ENCODE measurements at regions not wholly inside any gene's neighbourhood (a gene's known extent, or its start where the extent isn't known, plus 50 kb on each side); places are given as distances from the start of the nearest gene placed in this dataset.
"Not testable (repeated sequence)": the region's sequence is repeated elsewhere in the genome, so short reads cannot be mapped to it uniquely, and the experiment has no call there.

DNA sequence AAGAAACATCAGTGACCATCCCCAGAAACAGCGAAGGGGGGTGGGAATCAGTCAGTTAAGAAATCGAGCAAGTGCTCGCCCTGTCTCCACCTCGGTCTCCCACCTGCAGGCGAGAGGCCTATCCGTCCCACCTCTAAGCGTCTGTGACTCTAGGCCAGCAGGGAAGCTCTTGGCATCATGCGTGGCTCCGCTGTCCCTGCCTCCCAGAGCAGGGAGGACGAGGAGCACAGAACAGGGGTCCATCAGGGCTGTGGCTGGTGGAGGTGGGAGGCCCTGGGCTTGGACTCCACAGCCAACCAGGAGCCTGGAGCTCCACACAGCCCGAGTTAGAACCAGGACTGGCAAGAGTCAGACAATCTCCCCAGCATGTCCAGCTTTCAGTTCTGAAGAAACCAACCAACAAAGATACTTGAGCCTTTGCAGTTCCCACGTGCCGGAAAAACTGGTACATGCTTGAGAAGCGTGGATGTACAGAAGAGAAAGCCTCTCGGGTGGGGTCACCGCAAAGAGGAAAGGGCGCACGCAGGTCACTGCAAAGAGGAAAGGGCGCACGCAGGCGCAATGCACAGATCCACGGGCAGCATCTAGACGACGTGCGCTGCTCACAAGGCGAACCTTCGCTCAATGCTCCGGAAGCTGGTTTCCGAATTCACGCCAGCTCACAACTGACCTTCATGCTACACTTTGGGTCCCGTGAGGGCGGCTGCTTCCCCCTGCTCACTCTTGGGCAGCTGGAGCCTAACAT lies 104.5 kb upstream of the ALKAL2 start:
- DNase-seq = no peak

DNA sequence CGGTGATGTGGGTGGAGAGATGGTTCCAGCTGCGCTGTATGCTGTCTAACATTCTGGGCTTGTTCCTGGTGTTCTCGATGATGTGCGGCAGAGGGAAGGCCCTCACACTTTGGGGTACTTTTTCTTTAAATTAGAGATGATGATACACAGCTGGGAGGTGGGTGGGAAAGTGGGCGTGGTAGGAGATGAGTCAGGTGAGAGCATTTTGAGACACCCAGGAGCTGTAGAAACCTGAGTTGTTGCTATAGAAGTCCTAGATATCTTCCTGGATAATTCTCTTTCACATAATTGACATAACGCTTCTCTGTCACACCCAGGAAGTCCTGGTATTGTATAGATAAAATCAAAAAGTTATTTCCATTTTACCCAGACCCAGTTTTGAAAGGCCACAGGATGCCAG lies 103.8 kb upstream of the ALKAL2 start:
- DNase-seq = no peak

DNA sequence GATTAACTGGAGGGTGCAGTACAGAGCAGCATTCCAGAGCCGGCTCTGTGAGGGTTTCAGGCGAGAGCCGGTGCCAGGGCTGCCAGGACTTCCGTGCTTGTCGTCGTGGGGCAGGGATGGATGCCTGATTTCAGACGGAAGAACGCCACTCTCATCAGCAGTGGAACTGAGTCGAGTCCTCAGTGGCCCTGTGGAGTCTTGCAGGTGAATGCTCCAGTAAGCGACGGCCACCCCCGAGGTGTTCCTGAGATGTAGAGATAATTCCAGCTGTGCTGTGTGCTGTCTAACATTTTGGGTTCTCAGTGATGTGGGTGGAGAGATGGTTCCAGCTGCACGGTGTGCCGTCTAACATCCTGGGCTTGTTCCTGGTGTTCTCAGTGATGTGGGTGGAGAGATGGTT lies 103.1 kb upstream of the ALKAL2 start:
- DNase-seq = no peak

GRCh38 chr2:389985-390384 lies 102.1 kb upstream of the ALKAL2 start:
- not testable (repeated sequence) for DNase-seq

- DNase-seq = not testable (repeated sequence)
These were observed 100.9 kb upstream of the ALKAL2 start for GRCh38 chr2:388752-389151.

GRCh38 chr2:387980-388421 lies 100.1 kb upstream of the ALKAL2 start:
- no peak for DNase-seq

- DNase-seq = no peak
These were observed 98.7 kb upstream of the ALKAL2 start for GRCh38 chr2:386406-387103.

- DNase-seq = no peak
These were observed 97.9 kb upstream of the ALKAL2 start for GRCh38 chr2:385785-386184.

DNA sequence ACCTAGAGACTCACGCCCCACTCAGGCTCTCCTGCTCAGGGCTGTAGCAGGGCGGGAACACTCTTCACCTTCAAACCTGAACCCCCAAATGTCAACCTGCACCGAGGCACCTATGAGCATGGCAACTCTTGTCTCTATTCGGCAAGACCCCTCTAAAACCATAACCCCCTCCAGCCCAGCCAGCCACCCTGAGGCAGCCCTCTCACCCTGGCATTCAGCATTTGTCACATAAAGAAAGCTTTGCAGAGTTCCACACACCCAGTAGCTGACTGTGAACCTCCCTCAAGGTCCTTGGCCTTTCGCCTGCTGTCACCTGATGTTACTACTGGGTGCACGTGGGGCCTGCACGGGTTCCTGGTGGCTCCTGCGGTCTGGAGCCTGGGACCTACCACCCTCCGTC lies 97.2 kb upstream of the ALKAL2 start:
- DNase-seq = no peak

DNA sequence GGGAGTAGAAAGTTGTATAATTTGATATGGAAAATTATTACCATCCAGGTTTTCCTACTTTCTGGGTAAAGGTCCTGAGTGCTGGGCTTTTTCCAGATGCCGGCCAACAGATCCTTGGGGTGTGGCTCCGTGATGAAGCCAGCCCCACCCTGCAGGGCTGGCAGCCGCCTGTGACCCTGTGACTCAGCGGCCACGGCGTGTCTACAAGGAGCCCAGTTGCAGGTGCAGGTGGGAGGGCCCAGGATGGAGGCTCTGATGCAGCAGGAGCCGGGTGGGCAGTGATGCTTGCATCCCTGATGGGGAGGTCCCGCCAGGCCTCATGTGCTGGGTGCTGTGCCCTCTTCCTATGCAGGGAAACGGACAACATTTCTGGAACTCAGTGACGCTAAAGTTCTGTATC lies 96.0 kb upstream of the ALKAL2 start:
- no peak for DNase-seq

- DNase-seq = no peak
These were observed 95.3 kb upstream of the ALKAL2 start for GRCh38 chr2:383178-383577.

DNA sequence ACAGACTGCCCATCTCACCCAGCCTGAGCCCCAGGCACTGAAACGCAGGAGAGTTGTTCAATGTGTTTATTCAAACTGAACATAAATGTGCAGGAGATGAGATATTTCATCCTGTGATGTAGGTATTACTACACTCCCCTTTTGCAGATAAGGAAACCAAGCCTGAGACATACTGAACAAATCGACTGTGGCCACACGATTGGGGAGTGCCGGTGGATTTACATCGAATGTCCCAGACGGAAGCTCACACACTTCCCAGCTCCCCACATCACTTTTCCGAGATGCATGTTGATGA lies 94.8 kb upstream of the ALKAL2 start:
- no peak for DNase-seq

DNA sequence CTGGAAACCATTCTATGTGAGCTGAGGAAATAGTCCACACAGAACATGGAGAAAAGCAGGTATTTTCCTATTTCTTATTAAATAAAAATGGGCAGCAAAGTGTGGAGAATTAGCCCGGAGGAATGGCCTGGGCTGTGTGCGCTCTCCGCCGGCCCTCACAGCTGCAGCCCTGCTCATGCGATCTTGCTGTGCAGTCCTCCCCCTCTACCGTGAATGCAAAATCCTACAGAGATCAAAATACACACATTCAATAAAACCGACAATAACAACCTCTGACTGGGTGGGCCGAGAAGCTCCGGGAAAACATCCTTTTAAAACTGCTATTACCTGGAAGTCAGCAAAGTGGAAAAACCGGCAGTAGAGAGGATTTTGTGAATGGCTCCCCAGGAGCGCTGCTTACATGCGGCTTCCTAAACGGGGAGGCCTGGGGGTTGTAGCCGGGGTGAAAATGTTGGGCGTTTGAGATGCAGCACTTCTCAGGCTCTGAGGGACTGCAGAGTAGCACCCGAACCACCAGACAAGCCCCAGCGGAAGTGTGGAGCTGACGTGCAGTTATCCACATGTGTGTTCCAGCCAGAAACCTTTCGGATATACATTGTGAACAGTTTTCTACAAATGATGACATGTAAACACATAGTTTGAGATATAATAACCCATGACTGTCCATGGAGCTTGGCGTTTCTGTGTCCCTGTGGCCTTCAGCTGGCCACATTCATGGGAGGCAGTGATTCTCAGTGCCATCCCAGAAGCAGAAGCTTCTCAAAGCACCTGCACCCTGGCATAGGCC lies 94.2 kb upstream of the ALKAL2 start:
- DNase-seq = no peak

- DNase-seq = no peak
These were observed 93.3 kb upstream of the ALKAL2 start for GRCh38 chr2:381181-381580.

GRCh38 chr2:380772-381171 lies 92.9 kb upstream of the ALKAL2 start:
- DNase-seq = no peak

GRCh38 chr2:380221-380620 lies 92.3 kb upstream of the ALKAL2 start:
- DNase-seq = no peak

DNA sequence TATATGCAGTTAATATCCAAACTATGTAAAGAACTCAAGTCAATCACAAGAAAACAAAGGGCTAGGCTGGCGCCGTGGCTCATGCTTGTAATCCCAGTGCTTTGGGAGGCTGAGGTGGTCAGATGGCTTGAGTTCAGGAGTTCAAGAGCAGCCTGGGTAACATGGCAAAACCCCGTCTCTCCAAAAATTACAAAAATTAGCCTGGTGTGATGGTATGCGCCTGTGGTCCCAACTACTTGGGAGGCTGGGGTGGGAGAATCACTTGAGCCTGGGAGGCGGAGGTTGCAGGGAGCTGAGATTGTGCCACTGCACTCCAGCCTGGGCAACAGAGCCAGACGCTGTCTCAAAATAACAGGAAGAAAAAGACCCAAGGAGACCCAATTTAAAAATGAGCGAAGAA lies 91.9 kb upstream of the ALKAL2 start:
- no peak for DNase-seq

GRCh38 chr2:378364-378763 lies 90.5 kb upstream of the ALKAL2 start:
- no peak for DNase-seq

GRCh38 chr2:377414-377813 lies 89.5 kb upstream of the ALKAL2 start:
- no peak for DNase-seq

GRCh38 chr2:375956-376307 lies 88.0 kb upstream of the ALKAL2 start:
- no peak for DNase-seq

DNA sequence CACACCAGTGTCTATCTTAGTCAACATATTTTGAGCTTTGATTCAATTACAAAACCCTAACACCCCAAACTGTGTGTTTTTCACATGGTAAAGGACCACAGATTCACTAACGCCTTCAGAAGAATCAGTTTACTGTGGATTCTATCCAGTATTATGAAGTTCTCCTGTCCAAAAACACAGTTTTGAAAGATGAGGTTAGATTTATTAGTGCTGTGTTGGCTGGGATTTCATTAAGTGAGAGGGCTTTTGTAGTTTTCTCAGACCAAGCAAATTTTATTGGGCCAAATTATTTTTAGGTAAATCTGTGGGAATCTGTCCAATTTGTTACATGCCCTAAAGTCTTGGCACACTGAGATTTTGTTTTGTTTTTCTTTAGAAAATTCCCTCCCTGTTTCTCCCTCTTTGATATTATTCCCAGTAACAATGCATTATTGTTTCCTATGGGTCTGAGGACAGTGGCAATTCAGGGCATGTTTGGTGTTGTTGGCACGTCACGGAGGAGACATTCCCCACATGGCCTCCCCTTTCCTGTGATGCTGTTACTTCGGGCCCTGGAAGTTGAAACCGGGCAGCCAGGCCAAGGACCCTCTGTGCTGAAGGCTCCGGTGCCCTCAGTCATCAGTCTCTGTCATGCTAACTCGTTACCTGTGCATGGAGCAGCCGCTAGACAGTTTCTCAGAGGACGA lies 87.5 kb upstream of the ALKAL2 start:
- DNase-seq = no peak

GRCh38 chr2:368386-368785 lies 80.5 kb upstream of the ALKAL2 start:
- no peak for DNase-seq

GRCh38 chr2:367246-367645 lies 79.4 kb upstream of the ALKAL2 start:
- DNase-seq = no peak

DNA sequence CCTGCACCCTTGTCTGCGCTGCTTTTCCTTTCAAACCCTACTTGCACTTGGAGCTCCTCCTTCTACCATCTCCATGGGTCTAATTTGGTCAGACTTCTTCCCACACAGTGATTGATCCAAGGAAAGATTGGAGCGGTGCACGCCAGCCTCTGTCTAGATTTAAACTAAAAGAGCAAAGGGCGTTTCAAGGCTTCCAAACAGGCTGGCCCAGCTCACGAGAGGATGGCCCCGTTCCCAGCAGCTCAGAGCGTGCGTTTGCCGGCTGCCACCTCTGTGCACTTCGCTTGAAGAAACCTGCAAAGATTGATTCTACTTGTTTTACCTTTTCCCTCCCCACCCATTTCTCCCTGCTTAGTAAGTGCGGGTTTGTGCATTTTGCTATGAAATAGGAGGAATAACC lies 78.8 kb upstream of the ALKAL2 start:
- no peak for DNase-seq

All from NCI-H526 treated with DMSO at 0.1 percent for 48 hours (cell line).